OCI-LY7 (cell line): ENCODE measurements at regions not wholly inside any gene's neighbourhood (a gene's known extent, or its start where the extent isn't known, plus 50 kb on each side); places are given as distances from the start of the nearest gene placed in this dataset.

ENCODE experiments used
- BruUV-seq: library from RNA; stranded (reverse); fragments of 400-500 nt; replicated peaks from 2 replicates; lab custom pipeline; 2021; lab: Mats Ljungman, UMichigan
- CTCF ChIA-PET: fragments of 300-600 bp; sonication (Branson Sonifier 250); formaldehyde crosslinking; loops from one replicate; lab custom pipeline; 2022; ENCODE audit warnings: antibody characterized with exemption; ENCODE audit not compliant: unreplicated experiment; lab: Charles Lee
- POLR2A ChIA-PET: fragments of 300-600 bp; sonication (Branson Sonifier 250); formaldehyde crosslinking; loops from one replicate; lab custom pipeline; 2022; ENCODE audit warnings: antibody characterized with exemption; lab: Charles Lee
- DNase-seq: peaks from one replicate; pipeline ENCODE4 v3.0.0-alpha.2; 2015; ENCODE audit warnings: low spot score
- H2AFZ ChIP-seq: fragments of 200-600 bp; sonication (generic), shearing (Covaris generic); 2 replicates; pipeline ENCODE4 v1.6.1; 2014; ENCODE audit warnings: mild to moderate bottlenecking, antibody characterized with exemption, low read length, moderate library complexity
- H3K27ac ChIP-seq: fragments of 200-600 bp; sonication (generic); 2 replicates; pipeline ENCODE4 v1.5.1; 2014; ENCODE audit warnings: mixed run types, low read depth, mild to moderate bottlenecking, moderate library complexity, low read length, inconsistent platforms; ENCODE audit not compliant: poor library complexity, severe bottlenecking
- H3K36me3 ChIP-seq: fragments of 200-600 bp; sonication (generic); 2 replicates; pipeline ENCODE4 v1.6.1; 2014; ENCODE audit warnings: mild to moderate bottlenecking, antibody characterized with exemption, low read length, moderate library complexity, mixed read lengths; ENCODE audit not compliant: insufficient read depth
- H3K4me1 ChIP-seq: fragments of 200-600 bp; sonication (generic); 2 replicates; pipeline ENCODE4 v1.5.1; 2014; ENCODE audit warnings: mild to moderate bottlenecking, low read length; ENCODE audit not compliant: insufficient read depth, poor library complexity, severe bottlenecking
- H3K4me2 ChIP-seq: fragments of 200-600 bp; sonication (generic); 2 replicates; pipeline ENCODE4 v1.6.1; 2014; ENCODE audit warnings: mild to moderate bottlenecking, low read length
- H3K4me3 ChIP-seq: fragments of 200-600 bp; sonication (generic); 2 replicates; pipeline ENCODE4 v1.5.1; 2014; ENCODE audit warnings: mild to moderate bottlenecking, low read depth, low read length; ENCODE audit not compliant: poor library complexity, severe bottlenecking
- H3K79me2 ChIP-seq: fragments of 200-600 bp; sonication (generic); 2 replicates; pipeline ENCODE4 v1.6.1; 2016; ENCODE audit warnings: low read depth, mild to moderate bottlenecking, low read length, moderate library complexity, mixed read lengths; ENCODE audit not compliant: insufficient read depth
- H3K9me2 ChIP-seq: fragments of 200-600 bp; sonication (generic); 2 replicates; pipeline ENCODE4 v1.6.1; 2016; ENCODE audit warnings: mild to moderate bottlenecking, low read length, mixed read lengths; ENCODE audit not compliant: insufficient read depth
- H3K9me3 ChIP-seq: fragments of 200-600 bp; sonication (generic); 2 replicates; pipeline ENCODE4 v1.6.1; 2014; ENCODE audit warnings: mild to moderate bottlenecking, mixed run types, low read length, mixed read lengths
- H4K20me1 ChIP-seq: fragments of 200-600 bp; sonication (generic); 2 replicates; pipeline ENCODE4 v1.6.1; 2014; ENCODE audit warnings: mild to moderate bottlenecking, antibody characterized with exemption, low read length, moderate library complexity, mixed read lengths; ENCODE audit not compliant: insufficient read depth
- CTCF ChIP-seq: fragments of 200-600 bp; sonication (generic); conservative IDR thresholded peaks from 2 replicates; pipeline ENCODE4 v1.5.1; 2014; ENCODE audit warnings: mild to moderate bottlenecking, antibody characterized with exemption, low read length, moderate library complexity, mixed read lengths
- EZH2phosphoT487 ChIP-seq: fragments of 200-600 bp; sonication (generic); IDR thresholded peaks from 2 replicates; pipeline ENCODE4 v1.6.1; 2018; ENCODE audit warnings: low read depth, borderline replicate concordance, mild to moderate bottlenecking, mixed run types, antibody characterized with exemption, low read length, moderate library complexity, mixed read lengths
- intact Hi-C: fragments of 100-400 bp; cut with micrococcal nuclease; formaldehyde crosslinking; loops from one replicate; pipeline ENCODE4 v1.10.0; 2022; ENCODE audit not compliant: unreplicated experiment

- H3K9me3 ChIP-seq, result no peaks in the 10 kb centered on the region
- no peak for TF ChIP-seq CTCF
- ChIA-PET POLR2A (no interaction called here), CTCF (no interaction called here)
- no peaks in the 10 kb centered on the region for H3K36me3 ChIP-seq
- H3K4me1 ChIP-seq, result no peaks in the 10 kb centered on the region
- no peaks in the 10 kb centered on the region for H3K79me2 ChIP-seq
- no TSS peak for BruUV-seq
- H3K4me3 ChIP-seq, result no peak overlapping the region
- no peaks in the 10 kb centered on the region for H4K20me1 ChIP-seq
- H3K27ac ChIP-seq, result no peak overlapping the region
- DNase-seq, result no peak
- H3K9me2 ChIP-seq, result no peaks in the 10 kb centered on the region
- intact Hi-C loops, result no loop called here
- no peak overlapping the region for H3K4me2 ChIP-seq
- no peak overlapping the region for H2AFZ ChIP-seq
These were observed 584.3 kb downstream of the BRD1 start for GRCh38 chr22:49243335-49243734.

- Histone ChIP-seq H3K79me2 (no peaks in the 10 kb centered on the region), H3K27ac (no peak overlapping the region), H3K4me1 (no peaks in the 10 kb centered on the region), H4K20me1 (no peaks in the 10 kb centered on the region), H3K4me3 (no peak overlapping the region), H2AFZ (no peak overlapping the region), H3K9me2 (no peaks in the 10 kb centered on the region), H3K9me3 (no peaks in the 10 kb centered on the region), H3K36me3 (no peaks in the 10 kb centered on the region), H3K4me2 (no peak overlapping the region)
- no peak for DNase-seq
- intact Hi-C loops, result no loop called here
- POLR2A ChIA-PET, result no interaction called here
- no TSS peak for BruUV-seq
- CTCF ChIA-PET, result no interaction called here
- TF ChIP-seq CTCF (no peak), EZH2phosphoT487 (no peak)
These were observed 585.2 kb downstream of the BRD1 start for GRCh38 chr22:49242480-49242879.

GRCh38 chr22:49241174-49241851, 586.4 kb downstream of the BRD1 start:
- no peak overlapping the region for H3K4me3 ChIP-seq
- H2AFZ ChIP-seq, result no peak overlapping the region
- H3K79me2 ChIP-seq, result no peaks in the 10 kb centered on the region
- H3K4me2 ChIP-seq, result no peak overlapping the region
- H3K27ac ChIP-seq, result no peak overlapping the region
- ChIA-PET CTCF (no interaction called here), POLR2A (no interaction called here)
- no TSS peak for BruUV-seq
- H4K20me1 ChIP-seq, result no peaks in the 10 kb centered on the region
- no peaks in the 10 kb centered on the region for H3K36me3 ChIP-seq
- no peaks in the 10 kb centered on the region for H3K4me1 ChIP-seq
- TF ChIP-seq CTCF (no peak), EZH2phosphoT487 (no peak)
- H3K9me2 ChIP-seq, result no peaks in the 10 kb centered on the region
- intact Hi-C loops, result no loop called here
- no peaks in the 10 kb centered on the region for H3K9me3 ChIP-seq
- no peak for DNase-seq
